ENCODE measurements at regions not wholly inside any gene's neighbourhood (a gene's known extent, or its start where the extent isn't known, plus 50 kb on each side); places are given as distances from the start of the nearest gene placed in this dataset.

- H3K36me3 Mint-ChIP-seq, result no peaks in the 10 kb centered on the region
- H3K9me3 Mint-ChIP-seq, result no peaks in the 10 kb centered on the region
- no peaks in the 10 kb centered on the region for H3K4me1 Mint-ChIP-seq
- H3K27ac Mint-ChIP-seq, result no peak overlapping the region
- no peaks in the 10 kb centered on the region for H3K27me3 Mint-ChIP-seq
- H3K4me3 Mint-ChIP-seq, result no peak overlapping the region
- ATAC-seq, result no peak
Observed at GRCh38 chr13:22427066-22427465, 753.7 kb upstream of the SGCG start.

- ATAC-seq, result no peak
- no peaks in the 10 kb centered on the region for H3K9me3 Mint-ChIP-seq
- H3K4me3 Mint-ChIP-seq, result no peak overlapping the region
- no peaks in the 10 kb centered on the region for H3K4me1 Mint-ChIP-seq
- no peak overlapping the region for H3K27ac Mint-ChIP-seq
- H3K36me3 Mint-ChIP-seq, result no peaks in the 10 kb centered on the region
- H3K27me3 Mint-ChIP-seq, result no peaks in the 10 kb centered on the region
Observed at GRCh38 chr13:22427783-22428182, 753.0 kb upstream of the SGCG start.

- Mint-ChIP-seq H3K27me3 (no peaks in the 10 kb centered on the region), H3K9me3 (no peaks in the 10 kb centered on the region), H3K36me3 (no peaks in the 10 kb centered on the region), H3K4me1 (no peaks in the 10 kb centered on the region), H3K27ac (no peak overlapping the region), H3K4me3 (no peak overlapping the region)
- ATAC-seq, result no peak
Observed at GRCh38 chr13:22428188-22428828, 752.5 kb upstream of the SGCG start.

GRCh38 chr13:22432690-22433089, 748.1 kb upstream of the SGCG start:
- Mint-ChIP-seq H3K4me3 (no peak overlapping the region), H3K9me3 (no peaks in the 10 kb centered on the region), H3K27ac (no peak overlapping the region), H3K4me1 (no peaks in the 10 kb centered on the region), H3K36me3 (no peaks in the 10 kb centered on the region), H3K27me3 (no peaks in the 10 kb centered on the region)
- ATAC-seq, result no peak

GRCh38 chr13:22447132-22447886, 733.5 kb upstream of the SGCG start:
- no peaks in the 10 kb centered on the region for H3K36me3 Mint-ChIP-seq
- H3K9me3 Mint-ChIP-seq, result peaks cover 5% of the 10 kb centered on the region
- no peak overlapping the region for H3K27ac Mint-ChIP-seq
- H3K4me1 Mint-ChIP-seq, result no peaks in the 10 kb centered on the region
- H3K27me3 Mint-ChIP-seq, result peaks cover 16% of the 10 kb centered on the region
- H3K4me3 Mint-ChIP-seq, result no peak overlapping the region
- ATAC-seq, result no peak

- Mint-ChIP-seq H3K27me3 (peaks cover 16% of the 10 kb centered on the region), H3K4me1 (no peaks in the 10 kb centered on the region), H3K4me3 (no peak overlapping the region), H3K36me3 (no peaks in the 10 kb centered on the region), H3K27ac (no peak overlapping the region), H3K9me3 (no peaks in the 10 kb centered on the region)
- ATAC-seq, result no peak
Observed at GRCh38 chr13:22449251-22449650, 731.5 kb upstream of the SGCG start.

- Mint-ChIP-seq H3K4me3 (no peak overlapping the region), H3K27me3 (peaks cover 15% of the 10 kb centered on the region), H3K9me3 (no peaks in the 10 kb centered on the region), H3K36me3 (no peaks in the 10 kb centered on the region), H3K4me1 (no peaks in the 10 kb centered on the region), H3K27ac (no peak overlapping the region)
- no peak for ATAC-seq
Observed at GRCh38 chr13:22451327-22451741, 729.4 kb upstream of the SGCG start.

- H3K36me3 Mint-ChIP-seq, result no peaks in the 10 kb centered on the region
- no peak for ATAC-seq
- H3K27me3 Mint-ChIP-seq, result no peaks in the 10 kb centered on the region
- no peaks in the 10 kb centered on the region for H3K9me3 Mint-ChIP-seq
- no peak overlapping the region for H3K4me3 Mint-ChIP-seq
- no peak overlapping the region for H3K27ac Mint-ChIP-seq
- H3K4me1 Mint-ChIP-seq, result no peaks in the 10 kb centered on the region
Observed at GRCh38 chr13:22454586-22454985, 726.2 kb upstream of the SGCG start.

GRCh38 chr13:22455036-22455435, 725.7 kb upstream of the SGCG start:
- Mint-ChIP-seq H3K36me3 (no peaks in the 10 kb centered on the region), H3K4me3 (no peak overlapping the region), H3K27me3 (no peaks in the 10 kb centered on the region), H3K4me1 (no peaks in the 10 kb centered on the region), H3K27ac (no peak overlapping the region), H3K9me3 (no peaks in the 10 kb centered on the region)
- no peak for ATAC-seq

- H3K27ac Mint-ChIP-seq, result no peak overlapping the region
- ATAC-seq, result no peak
- no peaks in the 10 kb centered on the region for H3K4me1 Mint-ChIP-seq
- no peak overlapping the region for H3K4me3 Mint-ChIP-seq
- no peaks in the 10 kb centered on the region for H3K27me3 Mint-ChIP-seq
- no peaks in the 10 kb centered on the region for H3K9me3 Mint-ChIP-seq
- no peaks in the 10 kb centered on the region for H3K36me3 Mint-ChIP-seq
Observed at GRCh38 chr13:22461854-22462490, 718.8 kb upstream of the SGCG start.

GRCh38 chr13:22463089-22463488, 717.7 kb upstream of the SGCG start:
- no peaks in the 10 kb centered on the region for H3K9me3 Mint-ChIP-seq
- no peak for ATAC-seq
- no peak overlapping the region for H3K4me3 Mint-ChIP-seq
- no peak overlapping the region for H3K27ac Mint-ChIP-seq
- no peaks in the 10 kb centered on the region for H3K27me3 Mint-ChIP-seq
- no peaks in the 10 kb centered on the region for H3K4me1 Mint-ChIP-seq
- H3K36me3 Mint-ChIP-seq, result no peaks in the 10 kb centered on the region

GRCh38 chr13:22468045-22468444, 712.7 kb upstream of the SGCG start:
- no peaks in the 10 kb centered on the region for H3K36me3 Mint-ChIP-seq
- no peaks in the 10 kb centered on the region for H3K9me3 Mint-ChIP-seq
- H3K27me3 Mint-ChIP-seq, result no peaks in the 10 kb centered on the region
- no peak overlapping the region for H3K4me3 Mint-ChIP-seq
- no peaks in the 10 kb centered on the region for H3K4me1 Mint-ChIP-seq
- no peak overlapping the region for H3K27ac Mint-ChIP-seq
- ATAC-seq, result no peak

GRCh38 chr13:22468824-22469223, 712.0 kb upstream of the SGCG start:
- H3K9me3 Mint-ChIP-seq, result no peaks in the 10 kb centered on the region
- no peaks in the 10 kb centered on the region for H3K36me3 Mint-ChIP-seq
- H3K4me1 Mint-ChIP-seq, result no peaks in the 10 kb centered on the region
- no peak for ATAC-seq
- H3K27ac Mint-ChIP-seq, result no peak overlapping the region
- H3K27me3 Mint-ChIP-seq, result no peaks in the 10 kb centered on the region
- H3K4me3 Mint-ChIP-seq, result no peak overlapping the region

- H3K9me3 Mint-ChIP-seq, result no peaks in the 10 kb centered on the region
- no peak for ATAC-seq
- H3K4me3 Mint-ChIP-seq, result no peak overlapping the region
- no peaks in the 10 kb centered on the region for H3K36me3 Mint-ChIP-seq
- H3K4me1 Mint-ChIP-seq, result no peaks in the 10 kb centered on the region
- H3K27ac Mint-ChIP-seq, result no peak overlapping the region
- H3K27me3 Mint-ChIP-seq, result no peaks in the 10 kb centered on the region
Observed at GRCh38 chr13:22469452-22469851, 711.3 kb upstream of the SGCG start.

GRCh38 chr13:22470075-22470474, 710.7 kb upstream of the SGCG start:
- Mint-ChIP-seq H3K4me1 (no peaks in the 10 kb centered on the region), H3K36me3 (no peaks in the 10 kb centered on the region), H3K27me3 (no peaks in the 10 kb centered on the region), H3K4me3 (no peak overlapping the region), H3K27ac (no peak overlapping the region), H3K9me3 (no peaks in the 10 kb centered on the region)
- peak; percentile 46 for ATAC-seq

- no peak for ATAC-seq
- Mint-ChIP-seq H3K36me3 (no peaks in the 10 kb centered on the region), H3K27me3 (no peaks in the 10 kb centered on the region), H3K4me3 (no peak overlapping the region), H3K4me1 (no peaks in the 10 kb centered on the region), H3K27ac (no peak overlapping the region), H3K9me3 (no peaks in the 10 kb centered on the region)
Observed at GRCh38 chr13:22482496-22483000, 698.2 kb upstream of the SGCG start.
